HT-29 (cell line): ENCODE measurements at regions not wholly inside any gene's neighbourhood (a gene's known extent, or its start where the extent isn't known, plus 50 kb on each side); places are given as distances from the start of the nearest gene placed in this dataset.
A peak's percentile ranks its signal among the peaks of the same experiment; 100 is the strongest.

Experiments used
- DNase-seq: peaks from one replicate; pipeline ENCODE4 v3.0.0-alpha.2; 2015; ENCODE audit warnings: low spot score

DNA sequence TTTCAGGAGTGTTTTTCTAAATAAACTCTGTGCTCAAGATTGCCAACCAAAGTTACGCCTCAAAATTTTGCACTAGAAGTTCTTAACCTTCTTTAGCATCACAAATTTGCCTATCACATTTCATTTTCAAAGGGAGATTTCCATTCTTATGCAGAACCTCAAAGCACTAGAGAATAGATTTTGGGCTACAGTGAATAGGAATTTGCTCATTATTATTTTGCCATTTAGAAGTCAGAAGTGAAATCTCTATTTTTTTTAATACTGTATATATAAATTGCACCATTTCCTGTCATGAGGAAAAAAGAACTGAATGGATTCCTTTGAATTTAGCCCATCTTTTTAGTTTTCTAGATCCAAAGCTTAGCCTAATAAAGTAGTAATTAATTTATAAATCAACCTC lies 796.4 kb downstream of the ADGRL2 start:
- DNase-seq, result no peak

DNA sequence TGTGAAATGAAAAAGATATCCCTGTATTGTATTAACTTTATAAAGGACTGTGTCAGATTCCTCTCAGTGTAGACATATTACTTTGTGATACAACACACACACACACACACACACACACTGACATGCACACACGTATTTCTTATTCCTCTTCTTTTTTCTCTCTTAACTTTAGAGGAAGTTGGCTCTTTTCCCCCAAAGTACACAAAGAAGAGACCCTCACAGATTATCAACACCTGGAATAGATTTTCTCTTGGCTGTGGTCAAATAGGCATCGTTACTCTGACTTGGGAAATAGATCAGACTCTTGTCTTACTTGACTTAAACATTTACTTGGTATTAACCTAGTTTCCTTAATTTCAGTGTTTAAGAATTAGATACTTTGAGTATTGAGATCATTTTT lies 792.8 kb downstream of the ADGRL2 start:
- no peak for DNase-seq

DNA sequence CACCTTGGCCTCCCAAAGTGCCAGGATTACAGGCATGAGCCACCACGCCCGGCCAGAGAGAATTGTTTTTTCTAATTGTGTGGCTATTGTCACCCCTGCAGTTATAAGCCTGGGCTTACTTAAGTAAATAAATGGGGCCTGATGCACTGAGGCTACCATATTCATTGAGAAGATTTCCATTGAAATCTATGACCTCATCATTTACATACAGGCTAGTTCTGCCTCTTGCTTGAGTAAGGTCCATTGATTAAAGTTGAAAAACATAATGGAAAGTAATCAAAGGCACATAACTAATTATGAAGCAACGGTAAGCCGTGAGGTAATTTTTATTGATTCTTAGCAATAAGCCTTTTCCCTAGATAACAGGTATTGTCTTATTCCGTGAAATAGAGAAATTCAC lies 788.9 kb downstream of the ADGRL2 start:
- no peak for DNase-seq

DNA sequence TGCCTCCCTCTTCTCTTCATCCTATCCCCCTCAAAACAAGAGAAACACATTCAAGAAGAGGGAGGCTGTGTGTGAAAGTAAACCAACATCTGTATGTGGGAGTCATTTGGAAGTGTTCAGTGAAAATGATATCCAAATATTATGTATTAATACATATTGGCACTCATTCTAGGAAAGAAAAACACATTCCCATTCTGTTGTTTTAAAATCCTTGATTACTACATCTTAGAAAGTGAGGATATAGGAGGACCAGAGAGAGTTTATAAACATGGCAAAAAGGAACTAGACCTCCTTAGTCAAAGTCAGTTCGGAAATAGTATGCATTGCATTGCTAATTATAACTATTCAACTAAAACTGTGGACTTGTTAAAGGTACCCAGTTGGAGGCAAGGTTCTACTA lies 786.6 kb downstream of the ADGRL2 start:
- no peak for DNase-seq

DNA sequence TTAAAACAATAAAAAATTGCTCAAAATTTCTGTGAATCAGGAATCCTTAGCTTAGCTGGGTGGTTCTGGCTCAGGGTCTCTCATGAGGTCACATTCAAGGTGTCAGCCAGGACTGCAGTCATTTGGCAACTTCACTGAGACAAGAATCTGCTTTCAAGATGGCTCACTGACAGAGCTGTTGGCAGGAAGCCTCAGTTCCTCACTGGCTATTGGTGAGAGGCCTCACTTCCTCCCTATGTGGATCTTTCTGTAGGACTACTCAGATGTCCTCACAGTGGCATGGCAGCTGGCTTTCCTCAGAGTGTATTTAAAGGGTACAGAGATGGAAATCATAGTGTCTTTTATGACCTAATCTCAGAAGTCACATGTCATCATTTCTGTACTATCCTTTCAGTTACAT lies 785.7 kb downstream of the ADGRL2 start:
- DNase-seq, result no peak

DNA sequence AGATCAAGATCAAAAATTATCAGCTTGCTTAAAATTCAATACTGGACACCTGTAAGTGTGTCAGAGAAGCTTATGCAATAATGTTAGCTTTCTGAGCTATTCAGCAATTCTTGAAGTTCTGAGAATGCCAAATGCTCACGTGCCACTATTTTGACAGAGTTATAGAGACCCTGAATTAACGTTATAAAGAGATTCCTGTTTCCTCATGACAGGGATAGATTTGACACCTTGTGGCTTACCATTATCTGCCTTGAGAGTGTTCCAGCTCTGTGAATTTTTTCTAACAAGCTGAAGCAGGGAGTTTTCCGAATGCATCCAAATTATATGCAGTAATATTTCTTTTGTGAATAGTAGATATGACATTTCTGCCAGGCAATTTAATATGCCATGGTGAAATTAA lies 781.6 kb downstream of the ADGRL2 start:
- DNase-seq, result no peak

DNA sequence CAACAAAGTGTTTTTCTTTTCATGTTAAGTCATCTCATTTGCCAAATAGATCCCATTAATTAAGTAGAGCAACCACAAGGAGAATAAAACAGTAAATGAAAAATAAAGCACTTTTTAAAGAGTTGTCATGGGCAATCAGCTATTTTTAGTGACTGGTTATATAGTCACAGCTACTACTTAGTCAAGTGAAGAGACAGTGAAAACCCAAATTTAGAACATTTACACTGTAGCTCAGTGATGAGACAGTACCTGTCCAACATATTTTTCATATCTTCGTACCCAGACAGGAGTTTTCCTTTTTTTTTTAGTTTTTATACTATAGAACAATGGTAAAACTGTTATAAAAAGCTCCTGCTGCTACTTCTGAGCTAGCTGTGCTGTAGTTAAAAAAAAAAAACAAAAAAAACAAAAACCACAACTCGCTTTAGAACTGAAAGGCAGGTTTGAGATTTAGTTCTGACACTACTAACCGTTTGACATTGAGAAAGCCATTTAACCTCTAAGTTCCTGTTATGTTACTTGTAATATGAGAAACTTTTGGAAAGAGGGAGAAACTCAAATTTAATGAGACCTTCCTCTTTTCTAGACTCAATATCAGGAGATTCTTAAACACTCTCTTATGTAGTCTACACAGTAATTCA lies 777.5 kb downstream of the ADGRL2 start:
- DNase-seq, result no peak

DNA sequence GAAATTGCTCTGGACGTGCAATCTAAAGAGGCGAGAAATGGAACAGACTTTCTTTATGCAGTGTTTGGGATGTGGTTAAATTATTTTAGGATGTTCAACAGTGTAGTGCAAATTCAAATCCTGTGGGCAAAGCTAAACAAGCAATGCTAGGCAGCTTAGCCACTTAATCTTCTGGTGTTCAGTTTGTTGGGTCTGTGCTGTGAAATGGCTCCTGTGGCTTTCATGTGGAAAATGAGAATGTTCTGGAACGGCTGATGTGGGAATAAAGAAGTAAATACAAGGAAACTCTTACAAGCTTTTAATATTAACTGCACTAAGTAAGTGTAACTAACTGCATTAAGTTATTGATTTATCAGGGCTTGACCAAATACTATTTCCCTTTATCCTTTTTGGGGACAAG lies 766.6 kb downstream of the ADGRL2 start:
- DNase-seq, result no peak

DNA sequence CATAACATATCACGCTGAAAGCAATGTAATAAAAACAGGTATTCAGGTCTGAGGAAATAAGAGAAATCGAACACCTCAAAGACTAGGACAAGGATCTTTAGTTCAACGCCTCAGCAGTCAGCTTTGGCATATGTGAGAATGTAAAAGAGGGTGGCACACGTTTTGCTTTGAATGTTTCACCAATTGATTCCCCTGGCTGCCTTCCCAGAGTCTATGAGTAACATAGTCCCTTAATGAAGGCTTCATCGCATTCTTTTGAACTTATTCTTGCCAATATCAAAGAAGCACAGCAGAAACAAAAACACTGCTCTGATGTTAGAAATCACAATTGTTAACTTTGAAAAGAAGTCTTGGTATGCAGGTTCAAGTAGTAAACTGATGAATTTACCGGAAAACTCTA lies 764.8 kb downstream of the ADGRL2 start:
- peak; percentile 63 for DNase-seq

DNA sequence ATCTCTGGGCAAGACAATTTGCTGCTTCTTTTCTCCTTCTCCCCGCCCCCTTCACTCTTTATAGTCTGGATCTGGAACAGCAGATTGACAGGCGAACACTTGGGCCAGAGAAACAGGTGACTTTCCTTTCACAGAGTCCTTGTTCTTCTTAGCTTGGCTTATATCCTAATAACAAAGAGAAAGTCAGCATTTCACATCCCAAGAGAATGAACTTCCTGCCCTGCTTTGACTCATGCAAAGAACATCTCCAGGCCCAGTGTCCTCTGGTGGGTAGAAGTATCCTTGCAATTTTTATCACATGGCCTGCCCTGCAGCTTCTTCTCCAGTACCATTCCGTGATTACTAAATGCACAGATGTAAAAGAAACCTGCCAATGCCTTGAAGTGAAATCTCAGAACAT lies 764.4 kb downstream of the ADGRL2 start:
- peak; percentile 70 for DNase-seq

DNA sequence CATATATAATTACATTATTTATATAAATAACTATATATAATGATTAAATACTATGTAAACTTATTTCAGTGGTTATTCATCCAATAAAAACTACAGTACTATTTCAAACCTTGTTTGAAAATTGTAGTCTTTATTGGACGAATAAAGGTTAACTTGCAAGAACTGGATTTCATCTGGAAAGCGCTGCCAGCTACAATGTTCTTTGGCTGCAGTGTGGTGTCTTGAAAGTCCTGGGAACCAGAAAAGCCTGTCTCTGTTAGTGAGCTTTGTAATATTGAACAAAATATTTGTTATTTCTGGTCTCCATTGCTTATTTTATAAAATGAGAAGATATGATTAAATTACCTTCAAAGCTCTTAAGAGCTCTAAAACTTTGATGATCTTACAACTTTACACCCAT lies 763.6 kb downstream of the ADGRL2 start:
- no peak for DNase-seq

DNA sequence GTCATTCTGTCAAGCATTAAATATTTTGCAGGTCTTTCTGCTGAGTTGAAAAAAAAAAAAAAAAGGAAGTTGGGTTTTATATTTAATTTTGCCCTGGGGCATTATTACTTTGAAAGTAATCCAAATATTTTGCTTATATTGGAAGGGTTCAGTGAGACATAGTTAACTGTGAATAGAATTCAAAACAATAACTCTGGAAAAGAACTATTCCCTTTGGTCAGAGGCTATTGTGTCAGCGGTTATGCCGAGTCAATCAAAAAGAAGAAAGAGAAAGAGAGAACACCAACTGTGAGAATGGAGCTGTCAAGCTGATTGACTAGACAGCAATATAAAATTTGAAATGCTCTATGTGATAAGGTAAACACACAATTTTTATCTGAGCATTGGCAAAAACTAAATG lies 761.7 kb downstream of the ADGRL2 start:
- no peak for DNase-seq

DNA sequence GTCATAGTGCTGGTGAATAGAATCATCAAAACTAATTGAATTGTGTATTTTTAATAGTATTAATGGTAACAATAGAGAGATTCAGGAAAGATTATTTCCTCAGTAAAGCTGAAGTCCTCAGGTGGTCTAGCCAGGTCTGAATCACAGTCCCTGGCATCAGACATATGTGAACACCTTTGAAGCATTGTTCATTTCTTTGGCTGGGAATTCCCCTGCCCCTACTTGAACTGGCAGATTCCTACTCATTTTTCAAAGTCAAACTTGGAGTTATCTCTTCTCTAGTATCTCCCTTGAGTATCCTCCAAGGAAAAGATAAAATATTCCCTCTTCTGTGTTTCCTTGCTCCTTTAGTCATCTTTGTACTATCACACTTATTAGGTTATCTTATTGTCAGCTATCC lies 759.8 kb downstream of the ADGRL2 start:
- DNase-seq, result no peak

DNA sequence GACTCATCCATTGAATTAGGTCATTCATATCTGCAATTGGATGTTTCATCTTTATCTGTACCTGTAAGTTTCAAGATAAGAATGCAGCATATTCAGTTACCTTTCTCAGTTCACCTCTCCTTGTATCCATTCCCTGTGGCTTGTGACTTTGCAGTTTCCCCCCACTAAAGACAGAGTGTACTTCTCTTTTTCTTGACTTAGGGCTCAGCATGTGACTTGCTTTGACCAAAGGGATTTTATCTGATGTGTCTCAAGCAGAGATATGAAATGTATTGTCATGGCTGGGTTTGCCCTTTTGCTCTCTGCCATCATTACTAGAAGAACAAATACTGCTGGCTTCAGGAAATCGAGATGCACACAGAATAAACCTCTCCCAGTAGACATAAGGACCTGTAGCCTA lies 754.8 kb downstream of the ADGRL2 start:
- DNase-seq, result no peak

DNA sequence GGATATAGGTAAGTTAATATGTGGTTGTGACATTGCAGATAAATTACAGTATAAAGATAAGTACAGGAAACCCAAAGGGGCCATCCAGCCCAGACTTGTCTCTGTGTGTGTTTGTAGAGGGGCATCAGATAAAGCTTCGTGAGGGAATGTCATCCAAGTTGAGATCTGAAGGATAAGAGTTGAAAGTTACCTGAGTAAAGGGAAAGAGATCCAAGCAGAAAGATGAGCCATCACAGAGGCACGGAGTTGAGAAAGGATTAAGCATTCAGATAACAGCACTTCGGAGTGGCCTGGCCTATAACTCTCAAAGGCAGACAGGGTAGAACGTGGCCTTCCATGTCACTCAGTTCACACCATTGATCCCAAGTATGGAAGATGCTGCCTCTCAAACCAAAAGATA lies 749.1 kb downstream of the ADGRL2 start:
- DNase-seq, result no peak

DNA sequence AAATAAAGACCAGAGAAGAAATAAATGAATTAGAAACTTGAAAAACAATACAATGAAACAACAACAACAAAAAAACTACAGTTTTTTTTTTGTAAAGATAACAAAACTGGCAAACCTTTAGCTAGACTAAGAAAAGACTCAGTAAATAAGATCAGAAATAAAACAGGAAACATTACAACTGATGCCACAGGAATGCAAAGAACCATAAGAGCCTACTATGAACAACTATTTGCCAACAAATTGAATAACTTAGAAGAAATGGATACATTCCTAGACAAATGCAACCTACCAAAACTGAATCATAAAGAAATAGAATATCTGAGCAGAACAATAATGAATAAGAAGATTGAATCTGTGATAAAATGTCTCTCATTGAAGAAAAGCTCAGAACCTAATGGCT lies 742.0 kb downstream of the ADGRL2 start:
- no peak for DNase-seq

DNA sequence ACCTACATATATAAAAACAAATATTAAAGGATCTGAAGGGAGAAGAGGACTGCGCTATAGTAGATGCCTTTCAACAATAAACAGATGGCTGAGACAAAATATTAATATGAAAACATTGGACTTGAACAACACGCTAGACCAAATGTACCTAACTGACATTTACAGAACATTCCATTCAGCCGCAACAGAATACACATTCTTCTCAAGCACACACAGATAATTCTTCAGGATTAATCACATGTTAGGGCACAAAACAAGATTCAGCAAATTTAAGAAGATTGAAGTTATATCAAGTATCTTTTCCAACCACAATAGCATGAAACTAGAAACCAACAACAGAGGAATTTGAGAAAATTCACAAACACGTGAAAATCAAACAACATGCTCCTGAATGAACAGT lies 741.4 kb downstream of the ADGRL2 start:
- DNase-seq, result no peak

DNA sequence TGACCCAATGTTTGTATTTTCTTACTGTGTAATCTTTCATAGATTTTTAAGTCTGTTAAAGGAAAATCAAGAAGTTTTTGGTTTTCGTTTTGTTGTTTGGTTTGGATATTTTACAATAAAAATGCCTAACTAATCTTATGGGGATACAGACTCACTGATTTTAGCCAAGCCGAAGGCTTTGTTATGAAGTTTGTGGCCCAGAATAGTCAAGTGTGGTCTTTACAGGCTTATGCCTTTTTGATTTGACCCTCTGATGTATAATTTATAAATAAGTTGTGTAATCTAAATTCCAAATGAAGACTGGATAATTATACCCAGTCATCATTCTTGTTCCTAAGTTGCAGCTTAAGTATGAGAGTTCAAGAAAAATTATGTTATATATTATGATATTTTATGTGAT lies 739.3 kb downstream of the ADGRL2 start:
- DNase-seq, result no peak

DNA sequence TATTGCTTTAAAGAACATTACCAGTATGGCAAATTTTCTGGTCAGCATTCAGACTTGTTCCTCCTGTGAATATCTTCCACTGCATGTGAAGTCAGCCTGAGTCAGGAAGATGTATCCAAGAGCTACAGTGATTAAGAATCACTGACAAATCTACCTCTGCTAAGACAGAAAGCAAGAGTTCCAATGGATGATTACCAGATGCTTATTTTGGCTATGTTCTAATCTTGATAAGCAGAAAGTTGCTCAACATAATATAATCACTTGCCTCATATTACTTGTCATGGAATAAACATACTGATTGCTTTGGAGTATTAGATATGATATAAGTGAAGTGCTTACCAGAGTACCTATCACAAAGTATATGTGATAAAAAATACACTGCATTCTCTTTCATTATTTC lies 738.1 kb downstream of the ADGRL2 start:
- no peak for DNase-seq

DNA sequence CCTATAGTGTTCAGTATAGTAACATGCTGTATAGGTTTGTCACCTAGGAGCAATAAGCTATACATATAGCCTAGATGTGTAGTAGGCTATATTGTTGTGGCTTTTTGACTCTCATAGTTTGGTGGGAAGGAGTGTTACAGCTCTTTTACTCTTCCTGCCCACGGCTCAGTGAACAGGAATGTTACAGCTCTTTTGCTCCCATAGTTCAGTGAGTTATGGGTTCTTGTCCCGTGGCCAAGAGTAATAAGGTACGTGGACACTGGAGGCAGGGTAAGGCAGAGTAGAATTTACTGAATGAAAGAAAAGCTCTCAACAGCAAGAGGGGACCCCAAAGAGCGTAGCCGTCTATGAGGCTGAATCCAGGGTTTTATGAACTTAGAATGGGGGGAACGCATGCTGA lies 734.3 kb downstream of the ADGRL2 start:
- no peak for DNase-seq

DNA sequence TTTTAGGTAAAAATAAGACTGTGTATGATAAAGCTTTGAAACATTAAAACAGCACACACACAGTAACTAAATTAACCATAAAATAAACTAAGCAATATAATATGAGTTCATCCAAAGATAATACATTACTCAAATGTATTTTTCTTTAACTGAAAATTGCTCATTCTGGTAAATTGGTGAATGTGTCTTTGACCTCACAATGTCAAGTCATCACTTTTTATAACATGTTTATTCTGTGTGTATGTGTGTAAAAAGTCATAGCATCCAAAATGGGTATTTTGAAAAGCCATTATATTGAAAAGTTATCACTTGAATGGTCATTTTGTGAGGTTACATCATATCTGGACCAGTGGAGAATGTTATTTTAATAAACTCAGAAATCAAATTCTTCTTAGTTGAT lies 724.6 kb downstream of the ADGRL2 start:
- no peak for DNase-seq

DNA sequence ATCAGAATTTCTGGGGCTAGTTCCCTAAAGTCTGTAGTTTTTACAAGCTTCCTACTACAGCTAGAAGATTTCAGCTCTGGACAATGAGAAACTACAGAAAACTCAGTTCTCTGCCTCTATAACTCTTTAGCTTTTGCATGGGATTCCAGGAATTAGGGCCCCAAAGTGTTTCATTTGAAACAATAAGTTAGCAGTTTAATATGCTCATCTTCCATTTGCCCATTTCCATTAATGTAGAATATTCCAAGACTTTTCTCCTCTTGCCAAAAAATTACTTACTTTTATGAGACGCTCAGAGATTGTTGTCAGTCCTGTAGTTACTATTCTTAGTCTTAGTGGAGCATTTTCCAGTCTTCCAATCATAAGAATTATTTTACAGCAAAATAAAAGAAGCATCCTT lies 719.9 kb downstream of the ADGRL2 start:
- DNase-seq, result no peak

DNA sequence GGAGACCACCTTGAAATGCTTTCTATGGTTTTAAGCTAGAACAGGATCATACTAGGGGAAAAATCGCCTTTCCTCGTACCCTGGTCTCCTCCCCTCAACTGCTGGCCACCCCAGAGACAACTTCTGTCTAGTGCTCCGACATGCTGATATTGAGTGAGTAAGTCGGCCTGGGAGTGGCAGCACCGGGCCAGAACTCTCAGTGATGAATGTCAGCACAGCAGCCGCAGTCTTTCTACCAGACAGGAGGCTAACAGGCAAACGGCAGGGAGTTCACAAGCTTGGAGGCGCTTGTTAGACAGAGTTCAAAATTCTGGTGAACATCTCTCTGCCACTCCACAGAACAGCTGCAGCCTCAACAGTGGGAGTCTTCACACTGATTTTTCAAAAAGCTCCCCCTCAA lies 716.9 kb downstream of the ADGRL2 start:
- no peak for DNase-seq

DNA sequence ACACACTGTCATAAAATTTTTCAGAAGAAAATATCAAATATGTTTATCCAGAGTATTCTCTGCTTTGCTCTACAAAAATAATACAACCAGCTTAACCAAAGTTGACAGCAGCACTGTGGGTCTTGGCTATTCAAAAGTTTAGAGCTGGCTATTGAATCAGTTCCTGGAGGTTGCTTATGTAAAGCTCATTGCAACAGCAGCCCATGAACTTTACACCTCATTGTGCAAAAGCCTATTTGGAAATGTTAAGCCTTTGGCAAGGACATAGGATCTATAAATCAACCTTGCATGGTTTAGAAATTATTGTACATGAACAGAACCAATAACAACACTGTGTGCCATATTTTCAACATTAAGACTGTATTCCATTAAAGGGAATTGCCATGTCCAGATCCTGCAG lies 714.9 kb downstream of the ADGRL2 start:
- DNase-seq, result no peak

DNA sequence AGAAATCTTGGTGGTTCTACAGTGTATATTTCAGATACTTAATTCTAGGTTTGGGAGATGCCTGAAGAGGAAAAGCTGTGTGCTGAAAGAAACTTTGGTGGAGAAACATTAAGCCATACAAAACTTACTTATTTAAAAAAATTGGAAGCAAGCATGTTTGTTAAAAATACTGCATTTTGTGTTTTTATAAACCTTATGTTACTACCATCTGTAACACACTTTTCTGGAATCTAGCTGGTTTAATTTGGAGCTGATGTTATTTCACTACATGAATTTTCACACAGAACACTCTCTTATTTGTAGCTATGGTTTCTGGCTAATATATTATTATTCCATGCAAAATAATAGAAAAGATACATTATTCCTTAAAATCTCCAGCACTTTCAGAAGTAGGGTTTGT lies 710.7 kb downstream of the ADGRL2 start:
- no peak for DNase-seq
